HEK293 (cell line): ENCODE measurements at regions not wholly inside any gene's neighbourhood (a gene's known extent, or its start where the extent isn't known, plus 50 kb on each side); places are given as distances from the start of the nearest gene placed in this dataset.

Experiments
- CTCF ChIA-PET: fragments of 350-600 bp; formaldehyde crosslinking; extraction: SDS; loops from one replicate; lab custom pipeline; 2021; ENCODE audit warnings: antibody characterized with exemption; lab: Yijun Ruan, JAX
- POLR2A ChIA-PET: fragments of 300-600 bp; formaldehyde crosslinking; extraction: SDS; loops from one replicate; lab custom pipeline; 2020; ENCODE audit warnings: antibody characterized with exemption, inconsistent platforms; lab: Yijun Ruan, JAX
- H3K27ac ChIP-seq: fragments of 200-500 bp; sonication (Bioruptor generic); 2 replicates; pipeline ENCODE4 v1.5.1; 2014; ENCODE audit warnings: low read depth, low read length, control low read depth, inconsistent platforms; ENCODE audit errors: extremely low read depth
- H3K36me3 ChIP-seq, 2 experiments: fragments of 200-500 bp in 1 of 2; sonication (Bioruptor generic) in 1 of 2; 1 replicate in 1 of 2; 2 replicates in 1 of 2; pipeline ENCODE4 v1.5.1; 2014 to 2017; ENCODE audit warnings: inconsistent platforms in 2 of 2, low read length in 2 of 2; ENCODE audit not compliant: control insufficient read depth in 2 of 2, insufficient read depth in 1 of 2
- H3K4me1 ChIP-seq: fragments of 200-500 bp; sonication (Bioruptor generic); 2 replicates; pipeline ENCODE4 v1.5.1; 2014; ENCODE audit warnings: mild to moderate bottlenecking, low read length, inconsistent platforms; ENCODE audit not compliant: control insufficient read depth, insufficient read depth
- H3K4me3 ChIP-seq: 2 replicates; pipeline ENCODE4 v1.5.1; 2011; ENCODE audit warnings: low read depth, mild to moderate bottlenecking, control low read depth, low read length, moderate library complexity
- H3K9me3 ChIP-seq: fragments of 200-500 bp; sonication (Bioruptor generic); 2 replicates; pipeline ENCODE4 v1.5.1; 2014; ENCODE audit warnings: low read depth, low read length, inconsistent platforms; ENCODE audit not compliant: control insufficient read depth, insufficient read depth
- GLI2 ChIP-seq: fragments of 450-650 bp; formaldehyde crosslinking; IDR thresholded peaks from 2 replicates; pipeline ENCODE4; 2017; ENCODE audit warnings: missing biosample characterization, missing genetic modification characterization, low read depth, borderline replicate concordance
- KLF10 ChIP-seq: fragments of 450-650 bp; IDR thresholded peaks from 2 replicates; pipeline ENCODE4 v1.5.1; 2018; ENCODE audit warnings: missing biosample characterization, mild to moderate bottlenecking, missing genetic modification characterization
- MZF1 ChIP-seq: fragments of 450-650 bp; formaldehyde crosslinking; IDR thresholded peaks from 2 replicates; pipeline ENCODE4 v1.5.1; 2017; ENCODE audit warnings: missing biosample characterization, missing genetic modification characterization, borderline replicate concordance
- SCRT1 ChIP-seq: fragments of 450-650 bp; formaldehyde crosslinking; IDR thresholded peaks from 2 replicates; pipeline ENCODE4 v1.5.1; 2016; ENCODE audit warnings: missing biosample characterization, missing genetic modification characterization, borderline replicate concordance
- ZBTB48 ChIP-seq: fragments of 450-650 bp; formaldehyde crosslinking; IDR thresholded peaks from 2 replicates; pipeline ENCODE4 v1.5.1; 2016; ENCODE audit warnings: missing biosample characterization, missing genetic modification characterization
- ZBTB8A ChIP-seq: fragments of 450-650 bp; formaldehyde crosslinking; IDR thresholded peaks from 2 replicates; pipeline ENCODE4 v1.5.1; 2016; ENCODE audit warnings: missing biosample characterization, missing genetic modification characterization
- ZFP3 ChIP-seq: fragments of 450-650 bp; formaldehyde crosslinking; IDR thresholded peaks from 2 replicates; pipeline ENCODE4 v1.5.1; 2016; ENCODE audit warnings: low read depth, missing biosample characterization, missing genetic modification characterization
- ZNF132 ChIP-seq: fragments of 450-650 bp; formaldehyde crosslinking; IDR thresholded peaks from 2 replicates; pipeline ENCODE4 v1.5.1; 2017; ENCODE audit warnings: missing biosample characterization, missing genetic modification characterization, borderline replicate concordance
- ZNF169 ChIP-seq: fragments of 450-650 bp; formaldehyde crosslinking; IDR thresholded peaks from 2 replicates; pipeline ENCODE4 v1.5.1; 2016; ENCODE audit warnings: missing biosample characterization, missing genetic modification characterization
- ZNF184 ChIP-seq: fragments of 450-650 bp; IDR thresholded peaks from 2 replicates; pipeline ENCODE4 v1.5.1; 2018; ENCODE audit warnings: missing biosample characterization, mild to moderate bottlenecking, missing genetic modification characterization
- ZNF23 ChIP-seq: fragments of 450-650 bp; formaldehyde crosslinking; IDR thresholded peaks from 2 replicates; pipeline ENCODE4 v1.5.1; 2016; ENCODE audit warnings: missing biosample characterization, missing genetic modification characterization, borderline replicate concordance
- ZNF274 ChIP-seq, 2 experiments: fragments of 200-500 bp in 1 of 2; fragments of 450-650 bp in 1 of 2; sonication (Bioruptor generic) in 1 of 2; formaldehyde crosslinking in 1 of 2; IDR thresholded peaks; 2 replicates each; pipeline versions ENCODE4 v1.5.1 to v1.6.1; 2014 to 2016; ENCODE audit warnings: borderline replicate concordance in 1 of 2, inconsistent platforms in 1 of 2, low read length in 1 of 2, missing biosample characterization in 1 of 2, missing genetic modification characterization in 1 of 2
- ZNF341 ChIP-seq: fragments of 450-650 bp; formaldehyde crosslinking; IDR thresholded peaks from 2 replicates; pipeline ENCODE4; 2016; ENCODE audit warnings: low read depth, missing biosample characterization, missing genetic modification characterization
- ZNF548 ChIP-seq: fragments of 450-650 bp; formaldehyde crosslinking; IDR thresholded peaks from 2 replicates; pipeline ENCODE4 v1.5.1; 2016; ENCODE audit warnings: missing biosample characterization, missing genetic modification characterization
- ZNF571 ChIP-seq: fragments of 450-650 bp; formaldehyde crosslinking; IDR thresholded peaks from 2 replicates; pipeline ENCODE4 v1.5.0; 2017; ENCODE audit warnings: missing biosample characterization, missing genetic modification characterization
- ZNF585B ChIP-seq: fragments of 450-650 bp; formaldehyde crosslinking; IDR thresholded peaks from 2 replicates; pipeline ENCODE4 v1.5.1; 2016; ENCODE audit warnings: missing biosample characterization, missing genetic modification characterization
- ZNF629 ChIP-seq: fragments of 450-650 bp; formaldehyde crosslinking; IDR thresholded peaks from 2 replicates; pipeline ENCODE4 v1.5.1; 2017; ENCODE audit warnings: missing biosample characterization, missing genetic modification characterization
- ZNF791 ChIP-seq: fragments of 450-650 bp; formaldehyde crosslinking; IDR thresholded peaks from 2 replicates; pipeline ENCODE4 v1.5.1; 2016; ENCODE audit warnings: missing biosample characterization, missing genetic modification characterization
- TF ChIP-seq, protein P1 (sequence below): sonication (generic); formaldehyde crosslinking; IDR thresholded peaks from 2 replicates; pipeline ENCODE4 v1.8.1; 2022; ENCODE audit warnings: mild to moderate bottlenecking, moderate library complexity, missing genetic modification reagents
- TF ChIP-seq, protein P2 (sequence below): fragments of 450-650 bp; formaldehyde crosslinking; IDR thresholded peaks from 2 replicates; pipeline ENCODE4 v1.5.1; 2016; ENCODE audit warnings: missing biosample characterization, missing genetic modification characterization
- TF ChIP-seq, protein P3 (sequence below): fragments of 450-650 bp; formaldehyde crosslinking; IDR thresholded peaks from 2 replicates; pipeline ENCODE4 v1.5.1; 2016; ENCODE audit warnings: missing biosample characterization, missing genetic modification characterization
- TF ChIP-seq, protein P4 (sequence below): IDR thresholded peaks from 2 replicates; pipeline ENCODE4 v1.6.1; 2011; ENCODE audit warnings: mild to moderate bottlenecking, low read depth, low read length, borderline replicate concordance
- TF ChIP-seq, protein P5 (sequence below): fragments of 450-650 bp; formaldehyde crosslinking; IDR thresholded peaks from 2 replicates; pipeline ENCODE4 v1.5.1; 2016; ENCODE audit warnings: missing biosample characterization, missing genetic modification characterization
- TF ChIP-seq, protein P6 (sequence below): fragments of 450-650 bp; formaldehyde crosslinking; IDR thresholded peaks from 2 replicates; pipeline ENCODE4 v1.5.1; 2016; ENCODE audit warnings: missing biosample characterization, missing genetic modification characterization
- TF ChIP-seq, protein P7 (sequence below): fragments of 450-650 bp; formaldehyde crosslinking; IDR thresholded peaks from 2 replicates; pipeline ENCODE4 v1.5.1; 2016; ENCODE audit warnings: missing biosample characterization, missing genetic modification characterization, borderline replicate concordance

DNA sequence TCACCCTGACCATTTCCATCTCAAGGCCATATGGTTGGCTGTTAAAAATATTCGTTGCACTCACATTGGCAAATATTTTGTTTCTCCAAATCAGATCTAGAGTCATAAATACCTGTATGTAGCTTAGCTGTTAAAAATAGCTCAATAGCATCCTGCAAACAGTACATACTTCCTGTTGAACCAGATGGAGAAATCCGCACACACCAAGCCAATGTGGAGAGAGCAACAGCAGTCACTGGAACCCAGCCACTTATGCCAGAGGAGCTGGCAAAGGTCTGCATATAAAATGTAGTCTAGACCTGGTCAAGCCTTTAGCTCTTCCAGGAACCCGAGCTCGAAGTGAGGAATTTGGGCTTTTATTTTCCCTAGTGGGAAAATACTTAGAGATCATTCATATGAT, 146.4 kb upstream of the KCNJ16 start:
- H3K4me1 ChIP-seq: no peaks in the 10 kb centered on the region
- CTCF ChIA-PET: no interaction called here
- H3K4me3 ChIP-seq: no peak overlapping the region
- POLR2A ChIA-PET: no interaction called here
- no peaks in the 10 kb centered on the region for H3K9me3 ChIP-seq
- no peaks in the 10 kb centered on the region for H3K36me3 ChIP-seq
- no peak overlapping the region for H3K27ac ChIP-seq
- TF ChIP-seq, protein P1, sequence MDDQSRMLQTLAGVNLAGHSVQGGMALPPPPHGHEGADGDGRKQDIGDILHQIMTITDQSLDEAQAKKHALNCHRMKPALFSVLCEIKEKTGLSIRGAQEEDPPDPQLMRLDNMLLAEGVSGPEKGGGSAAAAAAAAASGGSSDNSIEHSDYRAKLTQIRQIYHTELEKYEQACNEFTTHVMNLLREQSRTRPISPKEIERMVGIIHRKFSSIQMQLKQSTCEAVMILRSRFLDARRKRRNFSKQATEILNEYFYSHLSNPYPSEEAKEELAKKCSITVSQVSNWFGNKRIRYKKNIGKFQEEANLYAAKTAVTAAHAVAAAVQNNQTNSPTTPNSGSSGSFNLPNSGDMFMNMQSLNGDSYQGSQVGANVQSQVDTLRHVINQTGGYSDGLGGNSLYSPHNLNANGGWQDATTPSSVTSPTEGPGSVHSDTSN (CRISPR knock-in tag): no peak
- no peak for TF ChIP-seq KLF10 (tag by site-specific recombination)
- no peak for TF ChIP-seq ZNF585B
- TF ChIP-seq ZNF169: no peak
- TF ChIP-seq ZNF184: no peak
- TF ChIP-seq ZNF132: no peak
- TF ChIP-seq ZNF274 (IDR thresholded peaks at IDR 0.05; ENCODE audit: low read length): no peak
- TF ChIP-seq ZNF274 (tag by site-specific recombination; IDR thresholded peaks at IDR 0.05; ENCODE audit: borderline replicate concordance): no peak
- TF ChIP-seq, protein P2, sequence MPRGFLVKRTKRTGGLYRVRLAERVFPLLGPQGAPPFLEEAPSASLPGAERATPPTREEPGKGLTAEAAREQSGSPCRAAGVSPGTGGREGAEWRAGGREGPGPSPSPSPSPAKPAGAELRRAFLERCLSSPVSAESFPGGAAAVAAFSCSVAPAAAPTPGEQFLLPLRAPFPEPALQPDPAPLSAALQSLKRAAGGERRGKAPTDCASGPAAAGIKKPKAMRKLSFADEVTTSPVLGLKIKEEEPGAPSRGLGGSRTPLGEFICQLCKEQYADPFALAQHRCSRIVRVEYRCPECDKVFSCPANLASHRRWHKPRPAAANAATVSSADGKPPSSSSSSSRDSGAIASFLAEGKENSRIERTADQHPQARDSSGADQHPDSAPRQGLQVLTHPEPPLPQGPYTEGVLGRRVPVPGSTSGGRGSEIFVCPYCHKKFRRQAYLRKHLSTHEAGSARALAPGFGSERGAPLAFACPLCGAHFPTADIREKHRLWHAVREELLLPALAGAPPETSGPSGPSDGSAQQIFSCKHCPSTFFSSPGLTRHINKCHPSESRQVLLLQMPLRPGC (tag by site-specific recombination): no peak
- no peak for TF ChIP-seq ZNF791 (tag by site-specific recombination)
- TF ChIP-seq, protein P3, sequence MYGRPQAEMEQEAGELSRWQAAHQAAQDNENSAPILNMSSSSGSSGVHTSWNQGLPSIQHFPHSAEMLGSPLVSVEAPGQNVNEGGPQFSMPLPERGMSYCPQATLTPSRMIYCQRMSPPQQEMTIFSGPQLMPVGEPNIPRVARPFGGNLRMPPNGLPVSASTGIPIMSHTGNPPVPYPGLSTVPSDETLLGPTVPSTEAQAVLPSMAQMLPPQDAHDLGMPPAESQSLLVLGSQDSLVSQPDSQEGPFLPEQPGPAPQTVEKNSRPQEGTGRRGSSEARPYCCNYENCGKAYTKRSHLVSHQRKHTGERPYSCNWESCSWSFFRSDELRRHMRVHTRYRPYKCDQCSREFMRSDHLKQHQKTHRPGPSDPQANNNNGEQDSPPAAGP: no peak
- TF ChIP-seq, protein P4, sequence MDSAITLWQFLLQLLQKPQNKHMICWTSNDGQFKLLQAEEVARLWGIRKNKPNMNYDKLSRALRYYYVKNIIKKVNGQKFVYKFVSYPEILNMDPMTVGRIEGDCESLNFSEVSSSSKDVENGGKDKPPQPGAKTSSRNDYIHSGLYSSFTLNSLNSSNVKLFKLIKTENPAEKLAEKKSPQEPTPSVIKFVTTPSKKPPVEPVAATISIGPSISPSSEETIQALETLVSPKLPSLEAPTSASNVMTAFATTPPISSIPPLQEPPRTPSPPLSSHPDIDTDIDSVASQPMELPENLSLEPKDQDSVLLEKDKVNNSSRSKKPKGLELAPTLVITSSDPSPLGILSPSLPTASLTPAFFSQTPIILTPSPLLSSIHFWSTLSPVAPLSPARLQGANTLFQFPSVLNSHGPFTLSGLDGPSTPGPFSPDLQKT: no peak
- TF ChIP-seq ZNF548 (tag by site-specific recombination): no peak
- TF ChIP-seq ZNF23 (tag by site-specific recombination): no peak
- no peak for TF ChIP-seq ZFP3 (tag by site-specific recombination)
- TF ChIP-seq ZNF341 (tag by site-specific recombination): no peak

DNA sequence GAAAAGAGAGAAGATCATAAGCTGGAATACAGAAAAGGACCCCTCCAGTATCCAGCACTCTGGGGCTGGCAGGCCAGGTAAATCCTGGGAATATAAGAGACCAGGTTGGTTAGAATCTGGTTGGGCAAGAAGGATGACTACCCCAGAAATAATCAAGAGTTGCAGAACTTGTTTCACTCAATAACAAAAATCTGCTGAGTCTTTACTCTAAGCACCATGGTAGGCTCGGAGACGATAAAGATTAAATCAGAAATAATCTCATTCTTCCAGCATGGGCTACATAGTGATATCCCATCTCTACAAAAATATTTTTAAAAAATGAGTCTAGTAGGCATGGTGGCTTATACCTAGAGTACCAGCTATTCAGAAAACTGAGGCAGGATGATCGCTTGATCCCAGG, 138.0 kb upstream of the KCNJ16 start:
- TF ChIP-seq, protein P5, sequence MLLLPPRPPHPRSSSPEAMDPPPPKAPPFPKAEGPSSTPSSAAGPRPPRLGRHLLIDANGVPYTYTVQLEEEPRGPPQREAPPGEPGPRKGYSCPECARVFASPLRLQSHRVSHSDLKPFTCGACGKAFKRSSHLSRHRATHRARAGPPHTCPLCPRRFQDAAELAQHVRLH (tag by site-specific recombination): no peak
- no peak for TF ChIP-seq GLI2 (tag by site-specific recombination)
- no peak for TF ChIP-seq ZBTB8A
- TF ChIP-seq MZF1 (tag by site-specific recombination): no peak
- TF ChIP-seq ZNF629 (tag by site-specific recombination): no peak
- TF ChIP-seq ZBTB48 (tag by site-specific recombination): no peak
- TF ChIP-seq, protein P6, sequence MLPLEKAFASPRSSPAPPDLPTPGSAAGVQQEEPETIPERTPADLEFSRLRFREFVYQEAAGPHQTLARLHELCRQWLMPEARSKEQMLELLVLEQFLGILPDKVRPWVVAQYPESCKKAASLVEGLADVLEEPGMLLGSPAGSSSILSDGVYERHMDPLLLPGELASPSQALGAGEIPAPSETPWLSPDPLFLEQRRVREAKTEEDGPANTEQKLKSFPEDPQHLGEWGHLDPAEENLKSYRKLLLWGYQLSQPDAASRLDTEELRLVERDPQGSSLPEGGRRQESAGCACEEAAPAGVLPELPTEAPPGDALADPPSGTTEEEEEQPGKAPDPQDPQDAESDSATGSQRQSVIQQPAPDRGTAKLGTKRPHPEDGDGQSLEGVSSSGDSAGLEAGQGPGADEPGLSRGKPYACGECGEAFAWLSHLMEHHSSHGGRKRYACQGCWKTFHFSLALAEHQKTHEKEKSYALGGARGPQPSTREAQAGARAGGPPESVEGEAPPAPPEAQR (tag by site-specific recombination): no peak
- TF ChIP-seq, protein P7, sequence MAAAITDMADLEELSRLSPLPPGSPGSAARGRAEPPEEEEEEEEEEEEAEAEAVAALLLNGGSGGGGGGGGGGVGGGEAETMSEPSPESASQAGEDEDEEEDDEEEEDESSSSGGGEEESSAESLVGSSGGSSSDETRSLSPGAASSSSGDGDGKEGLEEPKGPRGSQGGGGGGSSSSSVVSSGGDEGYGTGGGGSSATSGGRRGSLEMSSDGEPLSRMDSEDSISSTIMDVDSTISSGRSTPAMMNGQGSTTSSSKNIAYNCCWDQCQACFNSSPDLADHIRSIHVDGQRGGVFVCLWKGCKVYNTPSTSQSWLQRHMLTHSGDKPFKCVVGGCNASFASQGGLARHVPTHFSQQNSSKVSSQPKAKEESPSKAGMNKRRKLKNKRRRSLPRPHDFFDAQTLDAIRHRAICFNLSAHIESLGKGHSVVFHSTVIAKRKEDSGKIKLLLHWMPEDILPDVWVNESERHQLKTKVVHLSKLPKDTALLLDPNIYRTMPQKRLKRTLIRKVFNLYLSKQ: no peak
- no peak for TF ChIP-seq SCRT1
- no peak for TF ChIP-seq ZNF571 (tag by site-specific recombination)

More for the DNA sequence above, 138.0 kb upstream of the KCNJ16 start:
- ChIA-PET POLR2A (no interaction called here), CTCF (no interaction called here)
- no peaks in the 10 kb centered on the region for H3K4me1 ChIP-seq
- H3K27ac ChIP-seq: no peak overlapping the region
- H3K9me3 ChIP-seq: no peaks in the 10 kb centered on the region
- no peak overlapping the region for H3K4me3 ChIP-seq
- no peaks in the 10 kb centered on the region for H3K36me3 ChIP-seq
